ENCODE measurements at regions not wholly inside any gene's neighbourhood (a gene's known extent, or its start where the extent isn't known, plus 50 kb on each side); places are given as distances from the start of the nearest gene placed in this dataset.

- no peak for TF ChIP-seq CTCF (conservative IDR thresholded peaks at IDR 0.05; ENCODE audit: low read length)
- no peak for TF ChIP-seq EZH2phosphoT487 (IDR thresholded peaks at IDR 0.05; ENCODE audit: borderline replicate concordance, low read depth, low read length)
Observed at GRCh38 chr11:103637831-103638230, 398.6 kb upstream of the DDI1 start.

Data from OCI-LY7 (cell line).